Thyroid gland (tissue), 4 donors: ENCODE measurements at regions not wholly inside any gene's neighbourhood (a gene's known extent, or its start where the extent isn't known, plus 50 kb on each side); places are given as distances from the start of the nearest gene placed in this dataset.

Source experiments
- POLR2A ChIP-seq, 2 donors: fragments of 450-650 bp; IDR thresholded peaks; one replicate each; pipeline ENCODE4 v1.6.1; 2017; ENCODE audit warnings: antibody characterized with exemption in 2 of 2, mild to moderate bottlenecking in 2 of 2, moderate library complexity in 1 of 2
- TF ChIP-seq, protein P1 (sequence below), 6 experiments: fragments of 200-600 bp in 3 of 6; fragments of 450-650 bp in 3 of 6; sonication (generic) in 3 of 6; IDR thresholded peaks; one replicate each; pipeline ENCODE4 v1.5.1; 2016 to 2019; ENCODE audit warnings: antibody characterized with exemption in 6 of 6, mild to moderate bottlenecking in 2 of 6, inconsistent platforms in 1 of 6, moderate library complexity in 1 of 6

DNA sequence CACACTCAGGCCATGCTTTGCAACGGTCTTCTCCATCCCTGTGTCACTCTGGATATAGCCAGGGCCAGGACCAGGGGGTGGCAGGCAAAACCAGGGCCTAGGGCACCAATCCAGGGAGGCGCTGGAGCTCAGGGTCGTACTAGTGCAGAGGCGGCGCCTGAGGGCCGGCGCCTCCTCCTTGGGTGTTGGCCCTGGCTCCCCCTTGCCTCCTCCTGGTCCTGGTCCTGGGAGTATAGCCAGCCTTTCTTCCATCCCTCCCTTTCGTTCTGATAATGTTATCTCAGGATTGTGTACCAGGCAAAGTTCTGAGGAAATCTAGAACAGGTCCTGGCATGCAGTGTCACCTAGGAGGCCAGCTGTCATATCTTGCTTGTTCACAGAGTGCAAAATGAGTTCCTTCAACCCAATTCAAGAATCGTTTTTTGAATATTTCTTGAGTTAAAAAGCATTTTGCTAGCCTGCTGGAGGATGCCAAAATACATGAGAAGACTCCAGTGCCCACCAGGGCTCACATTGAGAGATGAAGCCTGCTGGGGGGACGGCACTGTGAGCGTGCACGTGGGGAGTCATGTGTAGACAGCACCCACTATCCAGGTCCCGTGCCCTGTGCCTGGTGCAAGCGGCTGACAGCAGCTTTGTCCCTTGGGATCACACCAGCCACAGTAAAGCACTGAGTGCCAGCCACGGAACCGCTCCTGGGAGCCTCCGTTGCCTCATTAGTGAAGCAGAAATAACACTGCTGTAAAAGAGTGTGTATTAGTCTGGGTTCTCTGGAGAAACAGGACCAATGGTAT lies 106.9 kb upstream of the C7orf33 start:
- TF ChIP-seq, protein P1, sequence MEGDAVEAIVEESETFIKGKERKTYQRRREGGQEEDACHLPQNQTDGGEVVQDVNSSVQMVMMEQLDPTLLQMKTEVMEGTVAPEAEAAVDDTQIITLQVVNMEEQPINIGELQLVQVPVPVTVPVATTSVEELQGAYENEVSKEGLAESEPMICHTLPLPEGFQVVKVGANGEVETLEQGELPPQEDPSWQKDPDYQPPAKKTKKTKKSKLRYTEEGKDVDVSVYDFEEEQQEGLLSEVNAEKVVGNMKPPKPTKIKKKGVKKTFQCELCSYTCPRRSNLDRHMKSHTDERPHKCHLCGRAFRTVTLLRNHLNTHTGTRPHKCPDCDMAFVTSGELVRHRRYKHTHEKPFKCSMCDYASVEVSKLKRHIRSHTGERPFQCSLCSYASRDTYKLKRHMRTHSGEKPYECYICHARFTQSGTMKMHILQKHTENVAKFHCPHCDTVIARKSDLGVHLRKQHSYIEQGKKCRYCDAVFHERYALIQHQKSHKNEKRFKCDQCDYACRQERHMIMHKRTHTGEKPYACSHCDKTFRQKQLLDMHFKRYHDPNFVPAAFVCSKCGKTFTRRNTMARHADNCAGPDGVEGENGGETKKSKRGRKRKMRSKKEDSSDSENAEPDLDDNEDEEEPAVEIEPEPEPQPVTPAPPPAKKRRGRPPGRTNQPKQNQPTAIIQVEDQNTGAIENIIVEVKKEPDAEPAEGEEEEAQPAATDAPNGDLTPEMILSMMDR (IDR thresholded peaks at IDR 0.05): no peak
- no peak for TF ChIP-seq POLR2A (IDR thresholded peaks at IDR 0.05)
